ENCODE measurements at regions not wholly inside any gene's neighbourhood (a gene's known extent, or its start where the extent isn't known, plus 50 kb on each side); places are given as distances from the start of the nearest gene placed in this dataset.

GRCh38 chr11:134768463-134768862 is 356.4 kb upstream of the B3GAT1 start (continued):
- TF ChIP-seq CHD7 (IDR thresholded peaks at IDR 0.05; ENCODE audit: insufficient replicate concordance, low read length) (no peak), GTF2F1 (IDR thresholded peaks at IDR 0.05; ENCODE audit: borderline replicate concordance, low read depth, low read length) (no peak), TEAD4 (IDR thresholded peaks at IDR 0.05; ENCODE audit: low read depth, low read length) (no peak), CHD2 (IDR thresholded peaks at IDR 0.05; ENCODE audit: low read length) (no peak), BACH1 (IDR thresholded peaks at IDR 0.05; ENCODE audit: low read length) (no peak), RNF2 (IDR thresholded peaks at IDR 0.05; ENCODE audit: borderline replicate concordance, low read depth, low read length, missing control alignments, poor library complexity, severe bottlenecking) (no peak)
